GM19240 (cell line): ENCODE measurements at regions not wholly inside any gene's neighbourhood (a gene's known extent, or its start where the extent isn't known, plus 50 kb on each side); places are given as distances from the start of the nearest gene placed in this dataset.

ENCODE experiments used
- DNase-seq: peaks from one replicate; pipeline ENCODE4 v3.0.0; 2011; ENCODE audit warnings: low spot score; ENCODE audit not compliant: insufficient read length

DNA sequence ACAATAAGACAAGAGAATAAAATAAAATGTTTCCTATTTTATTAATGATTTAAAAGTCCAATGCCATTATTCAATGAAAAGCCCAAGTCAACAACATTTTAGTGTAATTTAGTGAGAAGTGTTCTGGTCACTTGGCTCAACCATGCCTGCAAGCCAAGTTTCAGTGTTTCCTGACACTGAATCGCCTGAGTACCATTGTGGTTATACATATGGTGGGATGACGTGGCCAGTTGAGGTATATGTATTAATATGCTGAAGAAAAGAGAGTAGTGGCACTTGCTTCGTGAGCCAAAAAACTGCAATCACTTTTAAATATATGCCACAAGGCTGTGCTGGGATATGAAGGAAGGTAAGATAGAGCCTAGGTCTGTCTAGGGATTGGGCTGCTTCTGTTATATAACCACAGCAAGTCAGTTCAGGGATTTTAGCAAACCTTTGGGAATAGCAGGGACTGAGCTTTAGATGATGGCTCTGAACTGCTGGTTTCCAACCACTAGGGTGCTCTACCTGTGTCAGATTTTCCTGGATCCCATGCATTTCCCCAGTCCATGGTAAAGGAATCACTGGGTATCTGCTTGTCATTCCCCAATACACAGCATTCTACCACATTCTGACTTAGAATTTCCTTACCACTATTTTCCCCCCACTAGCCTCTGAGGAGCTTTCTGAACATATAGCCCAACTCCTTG is 214.0 kb upstream of the PRPS1L1 start:
- no peak for DNase-seq

DNA sequence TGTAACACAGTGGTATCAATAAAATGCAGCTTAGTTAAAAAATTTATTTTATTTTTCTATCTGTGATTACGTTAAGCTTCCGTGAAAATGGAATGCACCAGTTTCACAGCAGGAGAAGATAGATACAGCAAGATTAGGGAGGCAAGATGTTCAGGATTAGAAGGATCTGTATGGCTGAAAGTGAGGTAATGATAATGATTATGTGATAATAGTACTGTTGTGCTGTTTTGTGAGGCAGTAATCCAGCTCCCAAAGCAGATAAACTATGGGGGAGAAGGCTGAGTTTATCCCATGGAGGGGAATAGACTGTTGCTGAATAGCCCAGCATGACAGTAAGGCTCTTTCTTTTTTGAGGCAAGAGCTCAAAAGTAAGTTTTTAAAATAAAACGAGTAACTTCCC is 216.1 kb upstream of the PRPS1L1 start:
- DNase-seq = no peak

DNA sequence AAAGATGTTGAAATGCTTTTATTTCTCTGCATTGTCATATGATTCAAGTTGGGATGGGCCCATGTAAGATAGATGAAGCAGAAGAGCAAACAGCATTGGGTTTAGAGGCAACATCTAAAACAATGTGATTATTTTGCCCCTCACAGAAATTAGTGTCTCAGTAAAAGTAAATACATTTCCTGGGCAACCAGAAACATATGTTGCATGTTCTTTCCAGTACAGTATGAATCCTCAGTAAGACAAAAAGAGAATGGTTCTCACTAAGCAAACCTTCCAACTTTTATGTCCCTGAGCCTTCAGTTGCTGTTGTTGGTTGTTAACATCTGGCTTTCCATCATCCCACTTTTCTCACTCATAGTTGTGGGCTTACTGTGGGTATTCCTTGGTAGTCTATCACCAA is 222.5 kb upstream of the PRPS1L1 start:
- DNase-seq = no peak

DNA sequence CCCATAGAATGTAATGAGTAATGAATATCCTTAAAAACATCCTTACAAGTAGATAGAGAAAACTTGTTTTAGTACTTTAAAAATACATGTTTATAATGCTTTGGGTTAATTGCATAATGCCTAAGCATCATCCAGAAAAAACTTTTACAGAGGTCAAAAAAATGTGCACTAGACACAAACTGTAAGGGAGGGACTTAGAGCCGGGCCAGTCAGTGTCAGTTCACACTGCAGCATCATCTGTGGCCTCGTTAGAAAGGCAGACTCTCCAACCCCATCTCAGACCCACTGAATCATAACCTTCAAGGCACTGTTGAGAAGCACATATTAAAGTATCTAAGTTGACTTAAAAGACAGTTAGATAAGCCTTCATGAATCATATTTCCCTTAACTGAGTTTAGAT is 230.1 kb upstream of the PRPS1L1 start:
- no peak for DNase-seq

DNA sequence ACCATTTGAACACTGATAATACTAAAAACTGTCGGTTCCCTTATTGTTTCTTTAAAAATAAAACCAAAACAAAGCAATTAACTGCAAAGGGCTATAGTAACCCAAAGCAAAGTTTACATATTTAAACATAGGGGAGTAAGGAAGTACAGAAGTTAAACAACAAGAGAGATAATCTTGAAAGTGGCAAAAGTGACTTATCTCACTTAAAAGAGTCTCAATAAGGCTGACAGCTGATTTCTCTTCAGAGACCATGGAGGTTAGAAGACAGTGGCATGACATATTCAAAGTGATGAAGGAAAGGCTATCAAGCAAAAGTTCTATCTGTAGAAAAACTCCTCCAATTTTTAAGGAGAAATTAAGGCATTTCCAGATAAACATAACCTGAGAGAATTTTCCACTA is 233.5 kb upstream of the HDAC9 start:
- DNase-seq = no peak

DNA sequence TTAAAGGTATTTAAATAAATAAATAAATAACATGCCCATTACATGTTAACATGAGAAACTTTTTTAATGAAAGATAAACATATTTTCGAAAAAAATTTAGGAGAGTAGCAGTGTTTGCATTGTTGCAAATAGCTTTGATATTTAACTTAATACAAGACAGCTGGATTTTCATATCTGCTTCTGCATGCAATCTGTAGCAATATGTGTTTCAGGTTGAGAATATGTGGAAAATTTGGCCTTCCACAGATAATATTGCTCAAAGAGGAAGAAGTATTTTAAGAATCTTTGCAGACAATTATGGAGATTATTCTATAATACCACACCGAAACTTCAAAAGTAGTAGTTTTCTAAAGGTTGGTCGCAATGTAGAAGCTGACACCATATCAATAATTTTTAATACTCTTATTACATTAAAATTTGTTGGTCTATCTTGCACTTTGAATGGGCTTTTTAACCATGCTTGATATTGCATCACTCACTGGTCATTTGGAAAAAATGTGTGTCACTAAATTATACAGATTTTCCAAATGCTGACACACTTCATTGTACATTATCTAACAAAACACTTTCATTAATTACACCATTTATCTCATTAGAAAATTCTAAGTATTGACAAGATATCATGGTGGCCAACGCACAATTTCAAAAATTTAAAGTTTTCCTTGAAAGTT is 229.8 kb upstream of the HDAC9 start:
- DNase-seq = no peak

DNA sequence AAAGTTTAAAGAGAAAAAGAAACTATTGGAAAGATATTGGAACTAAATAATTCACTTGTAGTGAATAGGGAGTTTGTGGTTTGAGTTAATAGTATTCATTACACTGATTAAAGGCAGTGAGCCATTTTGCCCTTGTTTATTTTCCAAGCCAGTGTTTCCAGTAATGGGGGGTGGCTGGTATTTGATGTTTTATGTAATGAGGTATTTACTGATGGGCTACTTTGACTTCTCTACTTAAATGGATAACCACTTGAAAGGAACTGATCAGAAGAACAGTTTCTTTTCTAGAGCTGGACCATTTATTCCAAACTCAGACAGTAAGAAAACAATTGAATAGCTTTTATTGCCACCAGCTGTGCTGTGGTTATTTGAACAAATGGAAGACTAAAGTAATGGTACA is 227.0 kb upstream of the HDAC9 start:
- DNase-seq = no peak

DNA sequence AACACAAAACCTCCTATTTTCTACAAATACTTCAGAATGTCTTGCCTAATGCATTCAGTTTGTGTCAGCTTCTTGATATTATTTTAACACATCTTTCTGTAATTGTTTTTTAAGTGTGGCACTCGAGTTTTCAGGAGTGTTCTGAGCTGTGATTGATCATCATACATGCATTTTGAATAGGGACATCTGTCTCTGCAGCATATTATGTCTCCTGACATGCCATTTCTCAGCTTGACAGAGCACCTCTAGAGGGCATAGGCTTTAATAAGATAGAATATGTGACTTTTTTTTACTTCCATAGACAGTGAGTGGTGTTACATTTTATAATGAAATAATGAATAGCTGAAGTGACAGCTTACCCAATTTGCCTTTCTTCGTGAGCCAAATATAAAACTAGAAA is 219.2 kb upstream of the HDAC9 start:
- DNase-seq = no peak

DNA sequence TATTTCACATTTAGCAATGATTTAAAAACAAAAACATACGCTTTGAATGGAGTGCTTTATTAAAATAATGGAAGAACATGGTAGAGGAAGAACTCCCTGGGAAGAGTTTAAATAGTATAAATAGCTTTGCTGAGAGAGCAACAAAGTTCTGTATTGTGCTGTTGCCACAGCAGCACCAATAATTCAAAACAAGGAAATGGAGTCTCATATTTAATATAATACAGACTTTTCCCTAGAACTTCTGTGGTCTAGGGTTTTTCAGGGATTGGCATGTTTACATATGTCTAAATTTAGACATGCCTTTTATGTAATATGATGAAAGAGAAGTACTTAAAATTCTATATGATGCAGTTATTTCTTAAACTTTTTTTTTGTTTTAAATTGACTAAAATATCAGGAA is 217.2 kb upstream of the HDAC9 start:
- no peak for DNase-seq

DNA sequence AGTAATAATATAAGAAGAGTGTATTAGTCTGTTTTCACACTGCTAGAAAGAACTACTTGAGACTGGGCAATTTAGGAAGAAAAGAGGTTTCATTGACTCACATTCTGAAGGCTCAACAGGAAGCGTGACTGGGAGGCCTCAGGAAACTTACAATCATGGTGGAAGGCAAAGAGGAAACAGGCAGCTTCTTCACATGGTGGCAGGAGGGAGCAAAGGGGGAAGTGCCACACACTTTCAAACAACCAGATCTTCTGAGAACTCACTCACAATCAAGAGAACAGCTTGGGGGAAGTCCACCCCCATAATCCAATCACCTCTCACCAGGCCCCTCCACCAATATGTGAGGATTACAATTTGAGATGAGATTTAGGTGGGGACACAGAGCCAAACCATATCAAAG is 212.5 kb upstream of the HDAC9 start:
- no peak for DNase-seq

DNA sequence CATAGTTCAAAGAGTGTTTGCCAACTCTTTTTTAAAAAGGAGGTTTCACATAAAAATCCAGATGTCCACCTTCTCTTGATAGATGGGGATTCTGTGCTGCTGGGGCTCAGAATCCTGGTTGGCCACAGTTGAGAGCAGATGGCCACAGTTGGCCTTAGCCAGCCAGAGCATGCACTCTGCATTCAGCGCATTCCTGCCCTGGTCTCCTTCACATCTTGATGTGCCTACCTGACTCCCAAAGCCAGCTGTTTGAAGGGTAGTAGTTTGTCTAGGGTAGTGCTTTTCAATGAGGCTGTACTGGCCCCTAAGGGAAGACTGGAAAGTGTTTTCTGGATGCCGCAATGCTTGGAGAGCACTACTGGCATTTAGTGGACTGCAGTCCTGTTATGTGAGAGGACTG is 208.1 kb upstream of the HDAC9 start:
- no peak for DNase-seq

DNA sequence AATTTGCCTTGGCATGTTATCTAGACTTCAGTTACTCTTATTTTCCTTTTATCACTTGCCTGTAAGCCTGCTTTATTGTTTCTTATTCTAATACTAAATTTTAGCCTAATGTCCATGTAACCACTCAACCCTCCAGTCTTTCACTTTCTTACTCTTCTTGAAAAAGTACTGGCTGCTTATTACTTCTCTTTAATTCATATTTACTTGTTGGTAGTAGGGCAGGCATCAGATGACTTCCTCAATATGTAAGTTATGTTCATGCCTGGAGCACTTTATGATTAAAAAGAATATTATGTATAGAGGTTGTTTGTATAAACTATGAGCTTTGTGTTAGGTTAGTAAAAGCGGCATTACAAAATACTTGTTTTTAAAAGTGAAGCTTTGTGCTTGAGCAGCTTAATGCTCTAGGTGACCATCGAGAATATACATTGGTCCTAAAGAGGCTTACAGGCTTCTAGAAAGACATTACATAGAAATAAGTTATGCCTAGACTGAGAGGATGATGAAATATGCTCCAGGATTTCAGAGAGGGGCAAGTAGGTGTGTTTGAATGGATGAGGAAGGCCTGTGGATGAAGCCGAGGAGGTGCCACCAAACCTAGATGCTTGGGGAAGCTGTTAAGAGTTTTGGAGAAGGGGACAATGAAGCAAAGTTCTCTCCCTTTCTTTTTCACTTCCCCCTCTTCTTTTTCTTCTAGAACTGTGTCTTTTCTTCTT is 207.1 kb upstream of the HDAC9 start:
- no peak for DNase-seq

DNA sequence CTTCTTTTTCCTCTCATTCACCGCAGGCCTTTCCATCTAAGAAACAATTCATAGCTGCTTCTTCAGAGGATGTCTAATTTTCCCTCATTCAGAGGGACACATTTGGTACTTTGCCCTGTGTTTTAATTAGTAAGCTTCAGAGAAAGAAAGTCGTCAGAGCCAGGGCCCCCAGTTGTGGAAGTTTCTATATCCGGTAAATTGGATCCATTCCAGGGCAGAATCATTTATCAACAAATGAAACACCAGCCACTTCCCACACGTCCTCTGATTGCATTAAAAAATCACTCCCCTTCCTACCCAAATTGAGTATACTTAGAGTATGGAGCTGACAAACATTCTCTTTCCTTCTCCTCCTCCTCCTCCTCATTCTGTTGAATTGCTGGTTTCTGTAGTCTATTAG is 205.8 kb upstream of the HDAC9 start:
- DNase-seq = no peak

DNA sequence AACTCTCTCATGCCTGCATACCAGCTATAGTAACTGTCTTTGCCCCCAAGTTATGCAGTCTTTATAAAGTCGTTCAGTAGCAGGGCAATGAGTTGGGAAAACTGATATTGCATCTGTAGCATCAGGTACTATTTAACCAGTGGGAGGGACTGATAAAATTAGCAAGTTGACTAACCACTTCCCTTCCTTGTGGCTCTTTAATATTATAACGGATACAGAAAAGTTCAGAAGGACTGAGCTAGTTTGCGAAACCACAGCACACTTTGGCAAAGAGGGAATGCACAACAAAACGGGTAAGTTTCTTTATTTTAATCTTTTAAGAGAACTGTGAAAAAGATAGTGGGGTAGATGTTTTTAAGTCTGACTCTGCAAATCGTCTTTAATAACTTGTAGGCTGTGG is 205.3 kb upstream of the HDAC9 start:
- DNase-seq = no peak

DNA sequence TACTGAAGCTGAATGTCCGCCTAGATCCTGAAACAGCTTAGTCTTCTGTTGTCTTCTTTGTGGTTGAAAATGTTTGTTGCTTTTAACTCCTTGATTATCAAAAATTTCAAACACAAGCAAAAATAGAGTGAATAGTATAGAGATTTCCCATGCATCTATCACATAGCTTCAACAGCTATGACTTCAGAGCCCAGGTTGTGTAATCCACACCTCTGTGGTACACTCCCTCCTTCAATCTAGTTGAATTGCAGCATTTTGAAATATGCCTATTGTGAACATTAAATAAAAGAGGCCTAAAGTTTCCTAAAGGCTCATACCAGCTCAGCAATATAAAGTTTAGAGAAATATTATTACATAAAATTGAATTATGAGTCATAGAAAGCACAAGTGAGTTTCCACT is 204.7 kb upstream of the HDAC9 start:
- no peak for DNase-seq

DNA sequence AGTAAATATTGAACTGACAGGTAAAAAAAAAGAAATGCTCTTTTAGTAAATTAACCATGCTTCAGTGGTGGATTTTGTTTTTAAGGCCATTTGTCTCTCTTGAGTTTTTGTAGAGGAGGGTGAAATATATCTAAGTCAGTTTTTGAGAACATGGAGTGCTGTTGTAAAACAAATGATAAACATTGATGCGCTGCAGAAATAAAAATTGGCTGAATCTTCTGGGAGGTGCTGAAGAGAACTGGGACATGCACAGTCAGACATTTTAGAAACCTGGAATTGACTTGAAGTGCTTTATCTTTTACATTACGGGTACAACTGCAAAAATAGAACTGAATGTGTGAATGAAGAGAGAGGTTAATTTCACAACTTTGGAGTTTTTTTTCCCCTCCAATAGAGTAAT is 203.0 kb upstream of the HDAC9 start:
- no peak for DNase-seq

DNA sequence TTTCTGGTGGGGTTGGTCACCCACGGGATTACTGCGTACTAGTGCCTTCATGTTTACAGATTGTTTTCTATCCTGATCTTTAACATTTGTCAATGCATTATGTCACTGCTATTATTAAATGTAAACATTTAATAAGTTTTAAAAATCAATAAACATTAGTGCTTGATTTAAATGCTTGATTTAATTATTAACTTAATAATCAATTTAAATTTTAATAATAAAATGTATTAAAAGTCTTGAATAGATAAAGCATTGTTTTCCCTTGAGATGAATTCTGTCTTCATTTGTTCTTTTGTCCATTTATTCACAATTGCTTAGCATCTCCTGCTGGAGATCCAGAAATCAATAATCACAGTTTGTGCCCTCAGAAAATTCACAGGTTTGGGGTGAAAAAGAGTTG is 201.8 kb upstream of the HDAC9 start:
- no peak for DNase-seq

DNA sequence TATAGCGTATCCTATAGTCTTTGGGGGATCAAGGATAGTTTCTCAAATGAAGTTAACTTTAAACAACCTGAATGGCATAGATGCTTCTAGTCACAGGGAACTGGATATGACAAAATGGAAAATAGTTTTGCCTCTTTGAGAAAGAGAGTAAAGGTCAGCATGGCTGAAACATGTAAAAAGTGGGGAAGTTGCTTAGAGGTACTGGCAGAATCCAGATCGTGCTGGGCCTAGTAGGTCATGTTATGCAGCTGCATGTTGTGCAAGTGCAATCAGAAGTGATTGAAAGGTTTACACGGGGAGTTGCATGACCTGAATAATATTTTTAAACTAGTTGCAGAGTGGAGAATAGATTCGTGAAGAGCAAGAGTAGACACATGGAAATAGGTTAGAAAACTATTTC is 201.1 kb upstream of the HDAC9 start:
- no peak for DNase-seq

DNA sequence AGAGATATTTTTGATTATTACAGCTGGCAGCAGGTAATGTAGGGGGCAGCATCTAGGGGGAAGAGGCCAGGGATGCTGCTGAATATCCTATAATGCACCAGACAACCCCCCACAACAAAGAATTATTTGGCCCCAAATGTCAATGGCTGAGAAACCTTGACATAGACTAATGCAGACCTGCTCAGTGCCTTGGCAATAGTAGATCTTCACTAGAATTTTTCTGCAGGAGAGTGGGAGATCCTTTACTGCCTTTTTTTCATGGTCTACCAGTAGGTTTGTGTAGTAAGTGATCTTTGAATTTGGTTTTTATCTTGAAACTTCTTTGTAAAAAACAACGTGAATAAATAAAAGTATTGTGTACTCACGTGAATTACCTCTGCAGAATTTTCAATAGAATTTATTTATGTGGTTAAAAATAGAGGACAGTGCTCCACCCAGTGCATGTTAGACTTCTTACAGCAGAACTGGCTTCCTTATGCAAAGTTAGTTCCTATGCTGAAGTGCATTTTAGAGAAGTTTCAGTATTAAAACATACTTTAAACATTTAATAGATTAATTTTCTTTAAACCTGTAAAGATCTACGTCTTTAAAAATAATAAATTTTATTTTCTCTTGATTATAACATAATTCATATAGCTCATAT is 199.6 kb upstream of the HDAC9 start:
- DNase-seq = no peak

DNA sequence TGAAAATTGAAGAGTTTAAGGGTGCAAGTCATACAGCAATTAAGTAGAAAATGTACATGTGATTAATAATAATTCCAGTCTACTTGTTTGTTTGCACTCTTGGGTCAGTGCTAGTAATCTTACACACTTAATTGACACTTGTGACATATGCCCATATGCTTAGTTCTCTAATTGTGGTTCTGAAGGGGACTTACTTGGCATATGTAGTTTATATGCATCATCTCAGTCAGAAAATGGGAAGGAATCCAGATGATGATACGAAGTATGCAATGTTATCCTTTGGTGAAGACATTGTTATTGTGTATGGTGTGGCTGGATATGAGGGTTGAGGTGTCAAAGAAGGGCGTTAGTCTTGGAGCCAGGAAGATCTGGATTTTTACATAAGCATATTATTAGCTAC is 193.5 kb upstream of the HDAC9 start:
- DNase-seq = no peak

DNA sequence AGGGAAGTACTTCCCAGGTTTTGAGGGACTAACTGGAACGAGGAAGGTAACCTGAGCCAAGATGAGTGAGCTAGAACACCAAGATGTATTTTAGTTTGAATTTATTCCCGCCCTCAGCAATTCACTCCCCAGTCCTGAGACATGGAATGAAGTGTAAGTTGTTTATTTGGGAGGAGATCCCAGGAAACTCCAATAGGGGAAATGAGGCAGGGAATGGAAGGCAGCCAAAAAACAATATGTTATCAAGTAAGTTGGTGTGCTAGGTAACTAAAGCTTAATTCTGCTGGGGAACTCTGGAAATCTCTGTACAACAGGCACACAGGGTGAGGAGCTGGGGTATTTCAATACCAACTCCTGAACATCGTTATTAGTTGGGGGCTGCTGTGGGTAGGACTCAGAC is 189.7 kb upstream of the HDAC9 start:
- DNase-seq = no peak

DNA sequence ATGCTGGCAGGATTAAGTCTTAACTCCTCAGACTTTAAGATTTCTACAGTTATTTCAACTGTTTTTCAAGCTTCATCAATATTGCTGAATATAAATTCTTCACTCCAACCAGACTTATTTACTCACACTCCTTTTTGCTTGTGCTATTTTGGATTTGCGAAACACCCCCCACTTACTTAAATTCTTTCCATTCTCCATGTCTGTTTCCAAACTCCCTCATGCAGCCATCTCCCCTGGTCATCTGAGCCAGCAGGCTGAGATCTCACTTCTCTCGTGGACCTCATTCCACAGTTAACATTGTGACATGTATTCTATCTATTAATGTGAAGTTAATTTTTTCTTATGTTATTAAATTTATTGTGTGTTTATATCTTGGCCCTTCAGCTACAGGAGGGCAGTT is 188.9 kb upstream of the HDAC9 start:
- DNase-seq = no peak
